ENCODE measurements at regions not wholly inside any gene's neighbourhood (a gene's known extent, or its start where the extent isn't known, plus 50 kb on each side); places are given as distances from the start of the nearest gene placed in this dataset.

GRCh38 chr16:86429663-86430062, 80.7 kb upstream of the FOXF1 start:
- TF ChIP-seq CTCF (IDR thresholded peaks at IDR 0.05; ENCODE audit: low read depth, low read length): no peak
- TF ChIP-seq MAX (IDR thresholded peaks at IDR 0.05; ENCODE audit: low read depth, low read length): no peak
- TF ChIP-seq POLR2A (IDR thresholded peaks at IDR 0.05; ENCODE audit: extremely low read depth, insufficient read length): no peak
- no peak for TF ChIP-seq MYC (IDR thresholded peaks at IDR 0.05; ENCODE audit: low read depth, low read length)
